Pancreas (tissue), 10 donors: ENCODE measurements at regions not wholly inside any gene's neighbourhood (a gene's known extent, or its start where the extent isn't known, plus 50 kb on each side); places are given as distances from the start of the nearest gene placed in this dataset.

Experiments used
- ATAC-seq, 4 donors: fragments of 200-7000 bp; cut with Tn5 transposase; one replicate each; pipeline versions ENCODE4 v1.8.0 to v1.9.1; 2020; ENCODE audit warnings: mild to moderate bottlenecking in 4 of 4, moderate library complexity in 4 of 4
- DNase-seq, 6 donors: peaks; one replicate each; pipeline ENCODE4 v3.0.0-alpha.2; 2020
- FAIRE-seq: peaks from 2 replicates; lab custom pipeline; 2012; peaks lifted over from hg19 to GRCh38; lab: Jason Lieb, UNC
- H3K27ac ChIP-seq, 4 donors: fragments of 200-600 bp; sonication (generic); 1 replicate in 3 of 4; 2 replicates in 1 of 4; pipeline versions ENCODE4 v1.5.0 to v1.8.0; 2020
- H3K27me3 ChIP-seq, 4 donors: fragments of 200-600 bp; one replicate each; pipeline ENCODE4 v1.8.0; 2021
- H3K36me3 ChIP-seq, 3 donors: fragments of 200-600 bp; sonication (generic) in 1 of 3; one replicate each; pipeline versions ENCODE4 v1.5.0 to v1.8.0; 2020 to 2021
- H3K4me1 ChIP-seq, 3 donors: fragments of 200-600 bp; one replicate each; pipeline ENCODE4 v1.8.0; 2021
- H3K4me3 ChIP-seq, 4 donors: fragments of 200-600 bp; sonication (generic) in 2 of 4; one replicate each; pipeline versions ENCODE4 v1.5.0 to v1.8.0; 2020 to 2021
- H3K9me3 ChIP-seq, 4 donors: fragments of 200-600 bp; one replicate each; pipeline ENCODE4 v1.8.0; 2021
- CTCF ChIP-seq, 4 donors: fragments of 200-600 bp; sonication (generic) in 3 of 4; IDR thresholded peaks; one replicate each; pipeline versions ENCODE4 v1.5.0 to v1.8.0; 2021; ENCODE audit warnings: antibody characterized with exemption in 4 of 4
- WGBS, 2 donors: extraction: QIAGEN DNeasy Blood & Tissue Kit; methylation state at CpG; one replicate each; pipeline ENCODE4 v1.1.7; 2013; 5-methylcytosine and 5-hydroxymethylcytosine counted together
- intact Hi-C, 3 donors: fragments of 100-400 bp; cut with DNase I; formaldehyde crosslinking; loops; one replicate each; pipeline versions ENCODE4 v1.11.1 to v1.14.2; 2022
- donor health status: healthy with polysubstance abuse.
- donor health status: DM: no; HTN: no; CAD: no; lungs with moderate emphysema.
- donor health status: DM: no; HTN: no; CAD: no.
- donor health status: control.
- donor health status: control.
- donor health status: Bipolar disorder and iron deficiency.
- donor health status: DM: yes; HTN: yes; CAD: no.
- donor health status: DM: no; HTN: no; CAD: no.
- donor health status: DM: no; HTN: no; CAD: no.
- donor health status: DM: yes; HTN: yes; CAD: no.

- Histone ChIP-seq H3K4me3 (no peak overlapping the region), H3K9me3 (no peaks in the 10 kb centered on the region), H3K4me1 (no peaks in the 10 kb centered on the region), H3K27ac (no peak overlapping the region), H3K27me3 (no peaks in the 10 kb centered on the region), H3K36me3 (no peaks in the 10 kb centered on the region)
- WGBS, 2 donors: 74 to 77% methylated on average over 12 of the region's 12 CpGs
- intact Hi-C loops: no loop called here
- no peak for TF ChIP-seq CTCF (IDR thresholded peaks at IDR 0.05)
- FAIRE-seq: no peak
- no peak for DNase-seq
- no peak for ATAC-seq
Measured at GRCh38 chr10:131424836-131425491, 113.4 kb upstream of the TCERG1L start.

GRCh38 chr10:131425752-131426533, 114.4 kb upstream of the TCERG1L start:
- Histone ChIP-seq H3K36me3 (no peaks in the 10 kb centered on the region), H3K27me3 (no peaks in the 10 kb centered on the region), H3K9me3 (no peaks in the 10 kb centered on the region), H3K27ac (no peak overlapping the region), H3K4me3 (no peak overlapping the region), H3K4me1 (no peaks in the 10 kb centered on the region)
- intact Hi-C loops: no loop called here
- ATAC-seq: peak in 1 of 4 donors; percentile 40
- peak in 2 of 6 donors; percentile 5 to 19 for DNase-seq
- no peak for FAIRE-seq
- 54 to 56% methylated on average over 11 of the region's 11 CpGs for WGBS, 2 donors
- no peak for TF ChIP-seq CTCF (IDR thresholded peaks at IDR 0.05)

GRCh38 chr10:131426534-131426898, 115.0 kb upstream of the TCERG1L start:
- no peak for TF ChIP-seq CTCF (IDR thresholded peaks at IDR 0.05)
- no peaks in the 10 kb centered on the region for H3K4me1 ChIP-seq
- WGBS, 2 donors: 68 to 72% methylated on average over 9 of the region's 9 CpGs
- ATAC-seq (no peak), FAIRE-seq (no peak), DNase-seq (no peak)
- H3K27me3 ChIP-seq: no peaks in the 10 kb centered on the region
- H3K36me3 ChIP-seq: no peaks in the 10 kb centered on the region
- H3K27ac ChIP-seq: no peak overlapping the region
- H3K4me3 ChIP-seq: no peak overlapping the region
- H3K9me3 ChIP-seq: no peaks in the 10 kb centered on the region
- intact Hi-C loops: no loop called here

GRCh38 chr10:131427281-131427680, 115.8 kb upstream of the TCERG1L start:
- DNase-seq (no peak), FAIRE-seq (no peak), ATAC-seq (no peak)
- no peaks in the 10 kb centered on the region for H3K4me1 ChIP-seq
- no peak for TF ChIP-seq CTCF (IDR thresholded peaks at IDR 0.05)
- H3K36me3 ChIP-seq: no peaks in the 10 kb centered on the region
- 51 to 55% methylated on average over 8 of the region's 8 CpGs for whole genome bisulfite sequencing, 2 donors
- intact Hi-C loops: no loop called here
- H3K27ac ChIP-seq: no peak overlapping the region
- H3K4me3 ChIP-seq: no peak overlapping the region
- H3K27me3 ChIP-seq: no peaks in the 10 kb centered on the region
- H3K9me3 ChIP-seq: no peaks in the 10 kb centered on the region

GRCh38 chr10:131427901-131428300, 116.4 kb upstream of the TCERG1L start:
- Histone ChIP-seq H3K27ac (no peak overlapping the region), H3K36me3 (no peaks in the 10 kb centered on the region), H3K27me3 (no peaks in the 10 kb centered on the region), H3K4me3 (no peak overlapping the region), H3K9me3 (no peaks in the 10 kb centered on the region), H3K4me1 (no peaks in the 10 kb centered on the region)
- ATAC-seq (no peak), DNase-seq (no peak), FAIRE-seq (no peak)
- TF ChIP-seq CTCF (IDR thresholded peaks at IDR 0.05): no peak
- WGBS, 2 donors: 93 to 94% methylated on average over 8 of the region's 8 CpGs
- intact Hi-C loops: no loop called here
